Dedifferentiated amniotic fluid mesenchymal stem cell (primary cell): ENCODE measurements at regions not wholly inside any gene's neighbourhood (a gene's known extent, or its start where the extent isn't known, plus 50 kb on each side); places are given as distances from the start of the nearest gene placed in this dataset.
A peak's percentile ranks its signal among the peaks of the same experiment; 100 is the strongest.

Source experiments
- DNase-seq: peaks from one replicate; pipeline ENCODE4 v3.0.0-alpha.2; 2016; ENCODE audit errors: extremely low spot score

DNA sequence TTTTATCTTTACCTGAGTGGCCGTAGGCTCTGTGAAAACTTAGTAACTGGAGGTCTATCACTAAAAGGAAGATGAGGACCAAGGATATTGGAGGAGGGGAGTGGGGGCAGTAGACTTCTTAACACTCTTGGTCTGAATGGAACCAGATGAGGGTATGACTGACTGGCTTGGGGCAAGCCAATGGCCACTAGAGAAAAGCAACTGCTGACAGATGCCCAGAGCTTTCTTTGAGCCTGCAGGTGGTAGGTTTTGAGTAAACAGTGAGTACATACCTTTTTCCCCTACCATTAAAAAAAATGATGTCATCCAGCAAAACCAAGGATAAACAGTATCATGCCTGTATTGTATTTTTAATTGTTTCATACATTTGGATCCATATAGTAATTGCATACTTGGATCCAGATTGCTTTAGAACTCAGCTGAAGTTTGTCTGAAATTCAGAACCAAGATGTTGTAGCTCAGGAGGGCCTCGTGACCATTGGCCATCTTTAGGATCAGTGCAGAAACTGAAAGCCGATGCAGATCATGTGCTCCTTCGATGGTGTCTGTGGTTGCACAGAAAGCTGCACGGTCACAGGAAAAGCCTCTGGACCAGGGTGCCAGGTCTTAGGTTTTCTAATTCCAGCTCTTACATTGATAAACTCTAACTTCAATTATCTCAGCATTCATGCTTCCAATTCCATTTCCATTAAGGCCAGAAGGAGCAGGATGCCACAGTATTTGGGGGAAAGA is 131.0 kb downstream of the PDGFRA start:
- DNase-seq, result no peak

DNA sequence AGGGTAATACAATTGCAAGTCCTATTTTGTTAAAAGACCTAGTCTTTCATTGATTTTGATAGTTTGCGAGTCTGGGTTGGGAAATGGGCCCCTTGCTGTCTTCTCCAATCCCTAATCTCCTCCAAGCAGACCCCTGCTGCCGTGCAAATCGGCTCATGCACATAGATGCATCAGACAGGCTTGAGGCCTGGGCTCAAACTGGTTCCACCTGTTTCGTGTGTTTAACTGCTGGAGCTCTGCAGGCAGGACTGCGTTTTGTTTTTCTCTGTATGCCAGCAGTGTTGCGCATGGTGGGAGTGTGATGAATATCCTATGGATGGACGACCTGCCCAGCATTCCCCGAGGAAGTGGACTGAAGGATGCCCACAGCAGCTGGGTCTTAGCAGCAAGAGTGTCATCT is 133.9 kb downstream of the PDGFRA start:
- no peak for DNase-seq

DNA sequence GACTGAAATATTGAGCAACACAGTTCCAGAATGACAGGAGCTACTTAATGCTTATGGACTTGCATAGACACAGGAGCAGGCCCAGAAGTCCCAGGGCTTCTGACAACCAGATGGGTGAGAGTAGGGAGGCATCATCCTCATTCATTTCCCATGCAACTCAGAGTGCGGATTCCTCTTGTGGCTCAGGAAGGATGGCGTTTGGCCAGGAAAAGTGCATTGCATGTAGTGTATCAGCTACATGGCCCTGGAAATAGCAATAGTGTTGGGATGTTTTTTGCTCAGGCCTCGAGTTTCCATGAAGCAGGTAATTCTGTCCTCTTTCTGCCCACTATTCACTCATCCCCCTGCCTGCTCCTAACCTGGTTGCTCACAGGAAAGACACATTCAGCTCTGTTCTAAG is 136.6 kb downstream of the PDGFRA start:
- DNase-seq, result no peak

GRCh38 chr4:54367059-54367458 is 138.0 kb downstream of the PDGFRA start:
- DNase-seq, result no peak

DNA sequence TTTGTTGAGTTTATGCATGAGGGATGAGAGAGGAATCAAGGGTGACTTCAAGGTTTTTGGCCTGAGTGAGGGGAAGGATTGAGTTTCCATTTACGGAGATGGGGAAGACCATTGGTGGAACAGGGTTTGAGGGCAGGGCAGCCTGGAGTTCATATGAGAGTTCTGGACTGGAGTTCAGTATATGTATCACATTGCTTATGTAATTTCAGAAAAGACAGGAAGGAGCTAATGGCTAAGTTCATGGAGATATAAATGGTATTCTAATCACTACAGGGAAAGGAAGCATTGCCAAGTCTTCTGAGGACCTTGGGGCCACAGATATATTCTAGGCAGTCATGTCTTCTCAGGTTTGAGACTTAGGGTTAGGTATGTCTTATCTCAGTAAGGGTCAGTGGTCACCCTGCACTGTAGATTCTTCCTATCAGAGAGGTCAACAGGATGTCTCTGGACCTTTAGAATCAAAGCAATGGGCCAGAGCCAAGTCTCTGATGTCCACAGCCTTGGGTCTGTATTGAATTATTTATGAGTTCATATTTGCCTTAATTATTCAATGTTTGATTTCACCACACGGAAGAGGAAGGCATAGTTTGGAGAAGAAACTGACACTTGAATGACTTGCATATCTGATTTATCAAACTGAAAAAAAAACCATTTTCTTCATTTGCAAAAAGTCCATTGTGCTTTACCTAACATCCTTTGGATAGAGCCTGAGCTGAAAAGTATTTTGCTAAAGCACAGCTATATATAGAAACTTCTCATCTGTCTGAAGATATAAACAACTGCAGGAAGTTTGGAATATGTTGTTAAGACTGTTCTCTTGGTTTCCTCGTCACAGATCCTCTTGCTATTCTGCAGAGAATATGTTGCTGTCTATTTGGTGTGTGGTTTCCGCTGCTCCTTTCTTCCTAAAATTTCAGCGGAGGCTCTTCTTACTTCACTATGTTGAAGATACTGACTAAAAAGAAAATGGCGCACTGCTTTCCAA is 139.5 kb downstream of the PDGFRA start:
- no peak for DNase-seq

DNA sequence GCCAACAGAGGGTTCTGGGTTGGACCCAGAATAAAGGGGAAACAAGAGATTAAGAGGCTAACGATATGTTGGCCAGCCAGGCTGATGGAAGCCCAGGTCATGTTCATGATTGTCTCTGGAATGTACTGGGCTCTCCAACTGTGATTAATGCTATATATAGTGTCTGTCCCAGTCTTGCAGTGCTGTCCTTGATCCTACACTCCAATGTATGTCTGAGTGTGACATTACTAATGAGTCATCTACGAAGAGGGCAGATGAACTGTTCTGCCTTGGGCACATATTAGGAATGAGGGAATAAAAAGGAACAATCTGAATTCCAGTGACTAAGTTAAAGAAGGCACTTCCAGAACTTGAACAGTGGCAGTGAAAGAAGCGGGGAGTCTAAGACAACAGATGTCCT is 142.1 kb downstream of the PDGFRA start:
- DNase-seq, result no peak

DNA sequence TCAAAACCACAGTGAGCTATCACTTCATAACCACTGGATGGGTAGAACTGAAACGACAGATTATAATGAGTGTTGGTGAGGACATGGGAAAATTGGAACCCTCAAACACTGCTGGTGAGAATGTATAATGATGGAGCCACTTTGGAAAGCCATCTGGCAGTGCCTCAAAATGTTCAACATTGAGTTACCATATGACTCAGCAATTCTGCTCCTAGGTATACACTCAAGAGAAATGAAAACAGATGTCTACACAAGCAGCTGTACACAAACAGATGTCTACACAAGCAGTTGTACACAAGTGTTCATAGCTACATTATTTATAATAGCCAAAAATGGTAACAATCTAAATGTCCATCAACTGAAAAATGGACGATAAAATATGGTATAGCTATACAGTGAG is 143.9 kb downstream of the PDGFRA start:
- no peak for DNase-seq

DNA sequence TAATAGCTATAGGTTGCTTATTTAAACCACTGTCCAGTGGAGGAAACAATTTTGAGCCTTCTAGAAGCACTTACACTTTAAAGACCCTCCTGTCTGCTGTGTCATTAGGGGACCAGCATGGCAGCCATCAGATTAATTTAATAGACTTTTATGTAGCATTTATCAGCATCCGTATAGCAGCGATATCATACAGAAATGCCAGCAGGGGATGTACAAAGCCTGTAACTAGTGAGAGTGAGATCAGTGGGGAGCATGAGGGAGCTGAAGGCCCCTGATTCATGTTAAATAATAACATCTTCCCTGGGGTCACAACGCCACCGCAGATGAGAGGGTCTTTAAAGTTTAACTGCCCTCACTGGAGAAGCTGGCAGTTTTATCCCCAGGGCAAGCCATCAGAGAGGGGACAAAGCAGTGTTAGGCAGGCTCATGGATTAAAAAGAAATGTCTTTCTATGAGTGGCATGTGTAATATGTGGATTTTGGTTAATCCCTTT is 144.7 kb downstream of the PDGFRA start:
- DNase-seq, result no peak

- DNase-seq, result no peak
Observed at GRCh38 chr4:54378461-54378860, 149.4 kb downstream of the PDGFRA start.

DNA sequence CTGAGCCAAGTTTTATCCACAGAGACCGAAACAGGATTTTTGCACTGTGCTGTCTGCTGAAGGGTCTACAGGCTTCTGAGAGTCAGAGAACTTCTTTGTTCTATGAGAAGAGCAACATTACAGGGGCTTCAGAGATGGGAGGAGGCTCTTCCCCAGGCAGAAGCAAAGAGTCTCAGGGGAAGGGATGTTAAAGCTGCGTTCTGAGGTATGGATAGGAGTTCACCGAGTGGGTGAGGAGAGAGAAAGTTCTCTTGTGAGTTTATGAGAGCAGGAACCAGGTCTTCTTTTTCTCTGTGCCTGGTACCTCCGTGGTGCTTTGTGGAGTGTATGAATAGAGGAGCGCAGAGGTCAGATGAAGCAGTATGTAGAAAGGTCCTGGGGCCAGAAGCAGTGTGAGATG is 155.1 kb downstream of the PDGFRA start:
- DNase-seq, result no peak

- no peak for DNase-seq
Observed at GRCh38 chr4:54384563-54384962, 155.5 kb downstream of the PDGFRA start.

DNA sequence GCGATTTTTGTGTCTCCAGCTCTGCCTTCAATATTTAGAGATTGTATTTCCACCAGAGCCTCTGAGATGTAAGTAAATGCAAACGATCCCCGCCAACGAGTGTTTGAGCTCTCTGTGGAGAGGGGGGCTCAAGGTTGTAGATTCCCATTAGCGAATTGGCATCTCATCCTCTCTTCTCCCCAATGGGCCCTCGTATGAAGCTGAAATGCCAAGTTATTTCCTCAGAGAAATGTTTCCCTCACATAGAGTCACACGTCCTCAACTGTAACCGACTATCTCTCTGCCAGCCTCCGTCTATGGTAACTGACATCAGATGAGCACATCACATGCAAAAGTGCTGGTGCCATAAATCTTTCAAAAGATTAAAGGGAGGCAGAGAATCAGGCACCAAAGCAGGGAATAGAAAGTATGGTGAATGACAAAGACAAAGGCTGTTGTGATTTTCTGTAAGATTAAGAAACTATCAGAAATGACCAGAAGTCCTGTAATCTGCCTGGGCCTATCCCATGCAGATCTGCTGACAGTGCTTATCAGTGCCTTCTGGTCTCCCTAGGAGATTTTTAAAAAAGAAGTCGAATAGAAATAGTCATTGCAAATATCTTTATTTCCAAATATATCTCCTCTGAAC is 157.1 kb downstream of the PDGFRA start:
- DNase-seq, result no peak

DNA sequence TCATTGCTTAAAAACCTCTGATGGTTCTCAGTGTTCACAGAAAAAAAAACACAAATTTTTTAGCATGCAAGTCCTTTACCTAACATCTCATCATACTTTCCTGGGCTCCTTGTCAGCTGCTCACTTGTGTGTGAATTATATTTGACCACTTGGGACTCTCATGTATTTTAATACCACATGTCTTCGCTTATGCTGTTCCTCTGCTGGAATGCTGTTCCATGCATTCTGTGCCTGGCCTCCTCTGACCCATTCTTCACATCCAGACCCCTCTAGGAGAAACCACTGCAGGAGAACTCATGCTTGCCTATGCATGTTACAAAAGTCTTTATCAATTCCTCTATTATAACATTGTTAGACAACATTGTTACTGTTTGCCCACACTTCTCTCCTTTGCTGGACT is 157.6 kb downstream of the PDGFRA start:
- DNase-seq, result no peak

GRCh38 chr4:54390670-54391069 is 161.6 kb downstream of the PDGFRA start:
- no peak for DNase-seq

DNA sequence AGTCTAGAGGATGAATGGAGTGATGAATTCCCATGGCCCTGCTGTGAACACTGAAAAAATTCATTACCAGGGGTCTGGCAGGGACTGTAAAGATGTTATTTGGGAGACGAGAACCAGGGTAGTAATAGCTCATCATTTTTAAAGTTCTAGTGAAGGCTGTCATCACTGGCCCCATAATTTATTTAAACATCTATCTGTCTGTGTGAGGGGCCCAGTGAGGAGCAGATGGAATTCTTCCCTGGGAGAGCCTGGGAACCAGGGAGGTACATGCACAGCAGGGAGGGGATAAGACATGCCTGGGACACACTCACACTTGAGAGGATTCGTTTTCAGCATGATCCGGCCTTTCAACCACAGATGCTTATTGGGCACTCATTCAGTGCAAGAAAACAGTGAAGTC is 162.0 kb downstream of the PDGFRA start:
- no peak for DNase-seq

GRCh38 chr4:54392479-54392878 is 163.4 kb downstream of the PDGFRA start:
- DNase-seq, result no peak

- no peak for DNase-seq
Observed at GRCh38 chr4:54393243-54393642, 164.2 kb downstream of the PDGFRA start.

DNA sequence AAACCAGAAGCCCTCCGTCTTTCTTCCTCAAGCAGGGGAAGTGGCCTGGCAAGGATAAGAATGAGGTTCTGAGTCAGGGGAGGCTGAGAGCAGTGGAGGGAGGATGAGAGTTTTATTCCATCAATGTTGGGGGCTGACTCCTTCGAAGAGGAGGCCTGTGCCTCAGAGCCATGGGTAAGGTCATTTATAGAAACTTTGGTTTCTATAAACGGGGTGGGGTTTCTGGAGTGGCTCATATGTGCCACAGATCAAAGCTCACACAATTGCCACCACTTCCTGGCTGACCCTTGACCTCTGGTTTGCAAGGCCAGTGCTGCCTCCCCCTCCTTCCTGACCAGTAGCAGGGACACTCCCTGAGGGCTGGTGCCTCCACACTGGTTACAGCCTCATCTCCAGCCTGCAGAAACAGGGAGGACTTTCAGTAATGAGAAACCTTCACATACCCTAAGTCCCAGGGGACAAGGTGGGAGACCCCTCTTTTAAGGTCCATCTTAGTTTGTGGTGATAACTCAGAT is 166.0 kb downstream of the PDGFRA start:
- DNase-seq, result no peak

GRCh38 chr4:54400188-54400587 is 171.1 kb downstream of the PDGFRA start:
- no peak for DNase-seq

DNA sequence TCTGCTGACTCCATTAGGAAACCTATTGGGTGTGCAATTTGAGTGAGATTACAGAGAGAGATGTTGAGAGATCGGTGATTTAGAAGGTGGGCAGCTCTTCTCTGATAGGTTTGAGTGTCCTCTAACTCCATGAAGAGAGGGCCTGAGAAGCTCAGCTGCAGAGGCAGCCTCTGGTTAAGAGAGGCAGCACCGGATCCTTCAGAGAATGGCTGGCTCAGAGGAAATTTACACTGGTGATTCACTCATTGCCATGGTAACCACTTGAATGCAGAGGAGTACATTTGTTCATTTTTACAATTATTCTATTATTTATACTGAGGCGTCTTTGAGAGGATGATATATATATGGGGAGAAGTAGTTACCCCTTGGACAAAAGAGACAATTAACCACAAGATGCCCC is 171.7 kb downstream of the PDGFRA start:
- peak; percentile 76 for DNase-seq

DNA sequence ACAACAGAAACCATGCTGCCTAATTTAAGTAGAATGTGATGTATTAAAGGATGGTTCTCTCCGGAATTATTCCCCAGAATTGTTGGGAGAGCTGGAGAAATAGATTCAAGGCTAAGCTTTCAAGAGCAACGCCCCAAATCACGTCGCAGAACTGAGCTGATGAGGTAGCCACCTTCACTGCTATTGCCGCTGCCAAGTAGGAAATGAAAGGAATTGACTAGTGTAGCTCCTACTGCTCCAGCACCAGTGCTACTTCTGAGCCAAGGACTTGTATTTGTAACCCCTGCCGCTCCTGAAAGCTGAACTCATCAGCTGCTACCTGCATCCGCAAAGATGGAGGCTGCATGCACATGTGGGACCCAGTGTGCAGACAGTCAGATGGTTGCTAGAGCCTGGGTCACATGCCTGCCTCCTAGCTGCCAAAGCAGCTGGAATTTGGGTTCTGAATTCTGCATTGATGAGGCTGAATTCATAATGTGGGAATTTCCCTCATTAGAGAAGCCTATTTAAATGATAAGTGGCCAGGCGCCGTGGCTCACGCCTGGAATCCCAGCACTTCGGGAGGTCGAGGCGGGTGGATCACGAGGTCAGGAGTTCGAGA is 173.9 kb downstream of the PDGFRA start:
- no peak for DNase-seq
